GM12874 (cell line): ENCODE measurements at regions not wholly inside any gene's neighbourhood (a gene's known extent, or its start where the extent isn't known, plus 50 kb on each side); places are given as distances from the start of the nearest gene placed in this dataset.

Source experiments
- CTCF ChIP-seq: IDR thresholded peaks from 2 replicates; pipeline ENCODE4 v1.5.1; 2011; ENCODE audit warnings: low read depth, mild to moderate bottlenecking, control low read depth, low read length, moderate library complexity; ENCODE audit not compliant: insufficient read depth

GRCh38 chr9:129267141-129267540 lies 89.1 kb upstream of the IER5L start:
- no peak for TF ChIP-seq CTCF

DNA sequence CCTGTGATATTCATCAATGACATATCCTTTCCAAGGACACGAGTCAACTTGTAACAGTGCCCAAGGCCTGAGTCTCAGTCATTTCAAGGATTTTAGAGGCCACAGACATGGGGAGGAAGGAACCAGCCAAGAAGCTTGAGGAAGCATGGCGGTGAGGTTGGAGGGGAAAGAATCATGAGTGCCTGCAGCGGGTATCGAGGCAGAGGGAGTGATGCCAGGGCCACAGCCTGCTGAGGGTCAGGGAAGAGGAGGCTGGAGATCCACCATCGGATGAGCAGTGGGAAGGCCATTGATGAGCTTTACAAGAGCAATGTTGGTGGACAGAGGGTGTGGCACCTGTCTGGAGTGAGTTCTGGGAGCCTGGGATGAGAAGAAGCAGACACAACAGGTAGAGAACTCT lies 88.5 kb upstream of the IER5L start:
- no peak for TF ChIP-seq CTCF

DNA sequence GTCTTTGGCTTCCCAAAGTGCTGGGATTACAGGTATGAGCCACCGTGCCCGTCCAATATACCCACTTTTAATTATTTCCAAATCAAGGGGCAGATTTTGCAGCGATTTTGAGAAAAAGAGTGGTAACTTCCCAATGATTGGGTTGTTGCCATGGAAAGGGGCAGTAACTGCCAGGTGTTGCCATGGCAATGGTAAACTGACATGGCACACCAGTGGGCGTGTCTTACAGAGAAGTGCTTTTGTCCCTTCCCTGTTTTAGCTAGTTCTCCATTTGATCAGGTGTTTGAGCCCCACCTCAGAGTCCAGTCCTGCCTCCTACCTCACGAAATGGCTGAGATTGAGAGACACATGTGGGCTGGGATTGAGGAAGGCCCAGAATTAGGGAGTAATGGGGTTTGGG lies 86.3 kb upstream of the IER5L start:
- no peak for TF ChIP-seq CTCF

DNA sequence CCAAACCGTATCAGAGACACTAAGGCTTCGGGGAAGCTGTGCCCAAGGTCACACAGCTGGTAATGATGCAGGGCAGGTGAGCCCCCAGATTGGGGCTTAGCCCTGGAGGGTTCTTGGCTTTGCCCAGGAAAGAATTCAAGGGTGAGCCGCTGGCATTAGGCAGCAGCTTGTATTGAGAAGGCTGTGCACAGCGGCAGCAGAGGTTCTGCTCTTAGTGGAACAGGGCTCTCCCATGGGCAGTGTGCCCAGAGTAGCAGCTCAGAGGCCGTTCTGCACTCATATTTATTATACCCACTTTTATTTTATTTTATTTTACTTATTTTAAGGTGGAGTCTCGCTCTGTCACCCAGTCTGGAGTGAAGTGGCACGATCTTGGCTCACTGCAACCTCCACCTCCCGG lies 85.8 kb upstream of the IER5L start:
- TF ChIP-seq CTCF, result no peak

DNA sequence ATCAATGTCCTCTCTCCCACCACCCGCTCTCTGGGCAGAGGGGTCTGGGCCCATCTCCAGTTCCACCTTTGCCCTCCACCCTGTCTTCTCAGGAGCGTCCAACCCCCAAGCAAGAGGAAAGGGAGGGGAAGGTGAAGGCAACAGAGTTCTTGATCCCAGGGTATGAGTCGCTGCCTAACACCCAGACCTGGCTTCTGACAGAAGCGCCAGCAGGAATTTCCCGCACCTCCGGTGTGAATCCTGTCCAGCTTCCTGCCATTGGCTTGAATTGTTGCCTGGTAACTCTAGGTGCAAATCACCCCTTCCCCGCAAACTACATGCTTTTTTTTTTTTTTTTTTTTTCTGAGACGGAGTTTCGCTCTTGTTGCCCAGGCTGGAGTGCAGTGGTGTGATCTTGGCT lies 84.2 kb upstream of the IER5L start:
- TF ChIP-seq CTCF, result no peak

GRCh38 chr9:129259375-129259774 lies 81.3 kb upstream of the IER5L start:
- no peak for TF ChIP-seq CTCF

DNA sequence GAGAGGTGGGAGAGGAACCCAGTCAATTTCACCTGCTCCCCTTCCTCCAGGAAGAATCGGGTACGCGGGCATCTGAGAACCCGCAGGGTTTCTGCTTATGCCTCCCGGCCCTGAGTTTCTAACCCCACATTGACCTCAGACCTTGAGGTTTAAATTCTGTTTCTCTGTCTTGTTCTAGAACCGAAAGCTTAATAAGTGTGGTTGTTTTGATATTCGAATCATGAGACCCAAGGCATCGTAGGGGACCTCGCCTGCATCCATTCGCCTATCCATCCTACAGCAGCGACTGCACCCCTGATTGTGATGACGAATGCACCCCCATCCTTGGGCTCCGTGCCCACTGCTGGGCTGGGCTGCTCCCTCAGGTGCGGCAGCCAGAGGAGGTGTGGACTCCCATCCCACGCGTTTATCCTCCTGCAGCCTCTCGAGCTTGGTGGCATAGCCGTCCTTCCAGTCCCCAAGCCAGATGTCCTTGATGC lies 80.8 kb upstream of the IER5L start:
- no peak for TF ChIP-seq CTCF
